Retinal pigment epithelial cell (primary cell): ENCODE measurements at regions not wholly inside any gene's neighbourhood (a gene's known extent, or its start where the extent isn't known, plus 50 kb on each side); places are given as distances from the start of the nearest gene placed in this dataset.

Experiments used
- DNase-seq: peaks from one replicate; pipeline ENCODE4 v3.0.0-alpha.2; 2010; ENCODE audit warnings: low read depth
- H3K4me3 ChIP-seq: 2 replicates; pipeline ENCODE4 v1.5.1; 2011; ENCODE audit warnings: mild to moderate bottlenecking, low read length, control low read depth, moderate library complexity
- CTCF ChIP-seq: conservative IDR thresholded peaks from 2 replicates; pipeline ENCODE4 v1.5.1; 2011; ENCODE audit warnings: low read depth, low read length, control low read depth, inconsistent platforms

- DNase-seq = no peak
Observed at GRCh38 chr21:27058673-27059605, 92.1 kb upstream of the ADAMTS5 start.

GRCh38 chr21:27057997-27058396 lies 91.1 kb upstream of the ADAMTS5 start:
- TF ChIP-seq CTCF = no peak
- DNase-seq = no peak
- no peak overlapping the region for H3K4me3 ChIP-seq

More at GRCh38 chr21:27058673-27059605, 92.1 kb upstream of the ADAMTS5 start:
- H3K4me3 ChIP-seq = no peak overlapping the region
- TF ChIP-seq CTCF = no peak

- DNase-seq = no peak
- H3K4me3 ChIP-seq = no peak overlapping the region
- no peak for TF ChIP-seq CTCF
Observed at GRCh38 chr21:27047658-27048314, 80.9 kb upstream of the ADAMTS5 start.

- H3K4me3 ChIP-seq = no peak overlapping the region
- DNase-seq = no peak
- no peak for TF ChIP-seq CTCF
Observed at GRCh38 chr21:27047283-27047657, 80.4 kb upstream of the ADAMTS5 start.

- H3K4me3 ChIP-seq = no peak overlapping the region
- no peak for DNase-seq
- no peak for TF ChIP-seq CTCF
Observed at GRCh38 chr21:27045281-27045985, 78.5 kb upstream of the ADAMTS5 start.

- TF ChIP-seq CTCF = no peak
- H3K4me3 ChIP-seq = no peak overlapping the region
- DNase-seq = no peak
Observed at GRCh38 chr21:27043377-27043776, 76.5 kb upstream of the ADAMTS5 start.
